Liver (tissue), 8 donors: ENCODE measurements at regions not wholly inside any gene's neighbourhood (a gene's known extent, or its start where the extent isn't known, plus 50 kb on each side); places are given as distances from the start of the nearest gene placed in this dataset.

Source experiments
- DNase-seq: peaks from one replicate; pipeline ENCODE4 v3.0.0-alpha.2; 2017; ENCODE audit warnings: low spot score
- H3K27ac ChIP-seq, 2 donors: one replicate each; pipeline ENCODE4 v1.7.0; 2013; ENCODE audit warnings: inconsistent platforms in 2 of 2, low read length in 2 of 2, control low read depth in 1 of 2, low read depth in 1 of 2, mild to moderate bottlenecking in 1 of 2
- H3K27me3 ChIP-seq, 4 donors: one replicate each; pipeline versions ENCODE4 v1.6.1 to v1.7.0; 2013; ENCODE audit warnings: low read length in 3 of 4, inconsistent platforms in 1 of 4, mild to moderate bottlenecking in 1 of 4, moderate library complexity in 1 of 4; ENCODE audit not compliant: control insufficient read depth in 4 of 4, insufficient read depth in 4 of 4
- H3K36me3 ChIP-seq, 4 donors: one replicate each; pipeline versions ENCODE4 v1.6.1 to v1.7.0; 2013; ENCODE audit warnings: low read length in 3 of 4, mild to moderate bottlenecking in 3 of 4, low read depth in 1 of 4, moderate library complexity in 1 of 4; ENCODE audit not compliant: control insufficient read depth in 4 of 4, insufficient read depth in 3 of 4
- H3K4me1 ChIP-seq, 4 donors: one replicate each; pipeline versions ENCODE4 v1.6.1 to v1.7.0; 2013; ENCODE audit warnings: low read length in 3 of 4, mild to moderate bottlenecking in 3 of 4, moderate library complexity in 1 of 4; ENCODE audit not compliant: control insufficient read depth in 4 of 4, insufficient read depth in 4 of 4
- H3K4me3 ChIP-seq, 3 donors: one replicate each; pipeline versions ENCODE4 v1.6.1 to v1.7.0; 2013; ENCODE audit warnings: low read length in 3 of 3, control low read depth in 1 of 3, low read depth in 1 of 3, mild to moderate bottlenecking in 1 of 3
- H3K9ac ChIP-seq, 2 donors: one replicate each; pipeline ENCODE4 v1.7.0; 2013; ENCODE audit warnings: low read length in 2 of 2, mild to moderate bottlenecking in 2 of 2, moderate library complexity in 2 of 2, control low read depth in 1 of 2, low read depth in 1 of 2
- H3K9me3 ChIP-seq, 4 donors: one replicate each; pipeline versions ENCODE4 v1.6.1 to v1.7.0; 2013; ENCODE audit warnings: low read length in 3 of 4; ENCODE audit not compliant: control insufficient read depth in 4 of 4
- ATF3 ChIP-seq: IDR thresholded peaks from 2 replicates; pipeline ENCODE4 v1.6.1; 2016; ENCODE audit warnings: antibody characterized with exemption
- CTCF ChIP-seq: fragments of 150-350 bp; IDR thresholded peaks from 2 replicates; pipeline ENCODE4 v1.5.1; 2017; ENCODE audit warnings: improper control_type of control experiment, low read depth, low read length; ENCODE audit not compliant: missing input control
- EGR1 ChIP-seq, 2 donors: IDR thresholded peaks; 2 replicates each; pipeline ENCODE4 v1.6.1; 2016 to 2018; ENCODE audit warnings: antibody characterized with exemption in 2 of 2, low read depth in 2 of 2
- FOXA1 ChIP-seq: IDR thresholded peaks from 2 replicates; pipeline ENCODE4 v1.6.1; 2016; ENCODE audit warnings: antibody characterized with exemption
- FOXA2 ChIP-seq: IDR thresholded peaks from 2 replicates; pipeline ENCODE4 v1.6.1; 2016; ENCODE audit warnings: antibody characterized with exemption
- GABPA ChIP-seq, 2 donors: IDR thresholded peaks in 1 of 2; conservative IDR thresholded peaks in 1 of 2; 2 replicates each; pipeline ENCODE4 v1.6.1; 2016; ENCODE audit warnings: antibody characterized with exemption in 2 of 2, mild to moderate bottlenecking in 1 of 2, moderate library complexity in 1 of 2
- HNF4A ChIP-seq, 2 donors: conservative IDR thresholded peaks; 2 replicates each; pipeline ENCODE4 v1.6.1; 2016; ENCODE audit warnings: antibody characterized with exemption in 2 of 2, mild to moderate bottlenecking in 2 of 2
- HNF4G ChIP-seq: IDR thresholded peaks from 2 replicates; pipeline ENCODE4 v1.6.1; 2016; ENCODE audit warnings: antibody characterized with exemption
- JUND ChIP-seq, 2 donors: IDR thresholded peaks; 2 replicates each; pipeline ENCODE4 v1.6.1; 2016; ENCODE audit warnings: antibody characterized with exemption in 2 of 2
- MAX ChIP-seq: IDR thresholded peaks from 2 replicates; pipeline ENCODE4 v1.6.1; 2016; ENCODE audit warnings: antibody characterized with exemption
- NR2F2 ChIP-seq: IDR thresholded peaks from 2 replicates; pipeline ENCODE4 v1.6.1; 2016; ENCODE audit warnings: antibody characterized with exemption
- RAD21 ChIP-seq, 2 donors: IDR thresholded peaks; 2 replicates each; pipeline ENCODE4 v1.6.1; 2016; ENCODE audit warnings: antibody characterized with exemption in 2 of 2, mild to moderate bottlenecking in 2 of 2
- REST ChIP-seq: IDR thresholded peaks from 2 replicates; pipeline ENCODE4 v1.6.1; 2016; ENCODE audit warnings: antibody characterized with exemption, mild to moderate bottlenecking
- RXRA ChIP-seq, 2 donors: IDR thresholded peaks; 2 replicates each; pipeline ENCODE4 v1.6.1; 2017 to 2018; ENCODE audit warnings: antibody characterized with exemption in 2 of 2, mild to moderate bottlenecking in 1 of 2
- SP1 ChIP-seq: IDR thresholded peaks from 2 replicates; pipeline ENCODE4 v1.6.1; 2018; ENCODE audit warnings: antibody characterized with exemption, mild to moderate bottlenecking
- TAF1 ChIP-seq: conservative IDR thresholded peaks from 2 replicates; pipeline ENCODE4 v1.6.1; 2016; ENCODE audit warnings: antibody characterized with exemption, mild to moderate bottlenecking
- YY1 ChIP-seq: IDR thresholded peaks from 2 replicates; pipeline ENCODE4 v1.6.1; 2016; ENCODE audit warnings: antibody characterized with exemption, mild to moderate bottlenecking
- ZBTB33 ChIP-seq: IDR thresholded peaks from 2 replicates; pipeline ENCODE4 v1.6.1; 2016; ENCODE audit warnings: antibody characterized with exemption
- WGBS: extraction: QIAGEN DNeasy Blood & Tissue Kit; methylation state at CpG from one replicate; pipeline ENCODE4 v1.1.7; 2013; 5-methylcytosine and 5-hydroxymethylcytosine counted together
- donor health status: healthy.
- donor health status: healthy.
- donor health status: healthy.
- donor health status: healthy.
- donor health status: healthy.

GRCh38 chr4:136967069-136967468 is 565.2 kb downstream of the PCDH18 start:
- Histone ChIP-seq H3K4me1 (no peaks in the 10 kb centered on the region), H3K27ac (no peak overlapping the region), H3K36me3 (no peaks in the 10 kb centered on the region), H3K9me3 (no peaks in the 10 kb centered on the region), H3K9ac (no peak overlapping the region), H3K27me3 (no peaks in the 10 kb centered on the region), H3K4me3 (no peak overlapping the region)
- no peak for DNase-seq
- TF ChIP-seq YY1 (no peak), GABPA (IDR thresholded peaks at IDR 0.05 in 1 of 2, conservative IDR thresholded peaks at IDR 0.05 in 1 of 2) (no peak), RAD21 (IDR thresholded peaks at IDR 0.05) (no peak), NR2F2 (no peak), JUND (IDR thresholded peaks at IDR 0.05) (no peak), MAX (no peak), CTCF (no peak), REST (no peak), HNF4G (no peak), RXRA (IDR thresholded peaks at IDR 0.05) (no peak), FOXA2 (no peak), ZBTB33 (no peak), FOXA1 (no peak), TAF1 (no peak), SP1 (no peak), ATF3 (no peak), EGR1 (IDR thresholded peaks at IDR 0.05; ENCODE audit: low read depth in 2 of 2) (no peak), HNF4A (conservative IDR thresholded peaks at IDR 0.05) (no peak)
- 64% methylated on average over 4 of the region's 4 CpGs for WGBS

GRCh38 chr4:136965478-136965877 is 566.8 kb downstream of the PCDH18 start:
- WGBS = 70% methylated on average over 3 of the region's 3 CpGs
- no peak for DNase-seq
- Histone ChIP-seq H3K9ac (no peak overlapping the region), H3K4me1 (no peaks in the 10 kb centered on the region), H3K9me3 (no peaks in the 10 kb centered on the region), H3K4me3 (no peak overlapping the region), H3K27me3 (no peaks in the 10 kb centered on the region), H3K36me3 (no peaks in the 10 kb centered on the region), H3K27ac (no peak overlapping the region)
- no peak for TF ChIP-seq JUND (IDR thresholded peaks at IDR 0.05)
- no peak for TF ChIP-seq FOXA1
- TF ChIP-seq ZBTB33 = no peak
- no peak for TF ChIP-seq HNF4A (conservative IDR thresholded peaks at IDR 0.05)
